G401 (cell line): ENCODE measurements at regions not wholly inside any gene's neighbourhood (a gene's known extent, or its start where the extent isn't known, plus 50 kb on each side); places are given as distances from the start of the nearest gene placed in this dataset.

Experiments
- DNase-seq: peaks from one replicate; pipeline ENCODE4 v3.0.0-alpha.2; 2015; ENCODE audit warnings: low spot score
- in situ Hi-C: cut with HindIII; loops from 2 replicates; pipeline ENCODE4 v1.10.0; 2016; ENCODE audit warnings: low sequenced_read_pairs, mixed read lengths

DNA sequence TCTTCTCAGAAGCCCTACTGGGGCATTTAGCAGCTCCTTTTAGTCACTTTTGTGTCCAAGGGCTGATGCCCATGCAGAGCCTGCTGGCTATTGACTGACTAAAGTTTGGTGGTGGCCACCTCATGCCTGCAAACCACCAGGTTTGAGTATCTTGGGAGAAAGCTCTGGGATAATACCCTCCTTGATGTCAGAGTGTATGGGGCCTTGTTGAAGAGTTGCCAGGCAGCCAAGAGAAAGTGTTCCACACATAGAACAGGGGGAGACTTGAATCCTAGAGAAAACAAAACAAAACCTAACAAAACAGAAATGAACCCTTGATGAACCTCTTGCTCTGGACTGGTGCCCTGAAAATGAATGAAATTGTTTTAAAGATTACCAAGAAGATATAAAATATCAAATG is 1024.6 kb downstream of the SORCS1 start:
- in situ Hi-C loops: no loop called here
- no peak for DNase-seq

DNA sequence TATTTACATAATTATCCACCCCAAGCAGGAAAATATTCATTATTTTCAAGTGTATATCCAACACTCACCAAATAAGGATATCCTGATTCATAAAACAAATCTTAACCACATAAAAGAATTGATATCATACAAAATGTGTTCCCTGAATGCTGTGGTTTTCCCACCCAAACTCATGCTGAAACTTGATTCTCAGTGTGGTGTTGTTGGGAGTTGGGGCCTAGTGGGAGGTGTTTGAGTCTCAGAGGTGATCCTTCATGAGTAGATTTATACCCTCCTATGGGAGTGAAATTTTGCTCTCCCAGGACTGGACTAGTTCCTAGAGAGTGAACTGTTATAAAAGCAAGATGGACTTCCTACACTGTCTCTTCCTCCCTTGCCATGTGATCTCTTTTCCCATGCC is 1028.3 kb downstream of the SORCS1 start:
- in situ Hi-C loops: no loop called here

DNA sequence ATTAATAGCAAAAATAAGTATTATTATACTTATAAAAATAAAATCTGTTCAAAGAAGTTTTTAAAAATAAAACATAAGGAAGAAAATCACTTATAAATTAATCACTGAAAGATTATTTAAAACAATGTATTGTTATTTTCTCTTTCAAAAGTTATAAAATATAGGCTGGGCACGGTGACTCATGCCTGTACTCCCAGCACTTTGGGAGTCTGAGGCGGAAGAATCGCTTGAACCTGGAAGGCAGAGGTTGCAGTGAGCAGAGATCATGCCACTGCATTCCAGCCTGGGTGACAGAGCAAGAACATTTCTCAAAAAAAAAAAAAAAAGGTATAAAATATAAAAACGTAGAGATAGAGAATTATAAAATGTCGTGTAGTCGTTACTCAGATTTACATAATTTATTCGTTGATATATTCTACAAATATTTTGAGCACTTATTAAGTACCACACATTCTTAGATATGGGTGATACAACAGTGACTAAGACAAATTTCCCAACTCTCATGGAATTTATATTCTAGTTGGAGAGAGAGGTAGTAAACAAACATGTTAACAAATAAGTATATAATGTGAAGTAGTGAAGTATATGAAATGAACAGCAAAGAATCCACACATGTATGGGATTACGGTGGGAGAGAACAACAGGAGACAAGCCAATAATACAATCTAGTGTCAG is 1030.0 kb downstream of the SORCS1 start:
- in situ Hi-C loops: no loop called here
- no peak for DNase-seq

More for the DNA sequence above, 1028.3 kb downstream of the SORCS1 start:
- DNase-seq: no peak

DNA sequence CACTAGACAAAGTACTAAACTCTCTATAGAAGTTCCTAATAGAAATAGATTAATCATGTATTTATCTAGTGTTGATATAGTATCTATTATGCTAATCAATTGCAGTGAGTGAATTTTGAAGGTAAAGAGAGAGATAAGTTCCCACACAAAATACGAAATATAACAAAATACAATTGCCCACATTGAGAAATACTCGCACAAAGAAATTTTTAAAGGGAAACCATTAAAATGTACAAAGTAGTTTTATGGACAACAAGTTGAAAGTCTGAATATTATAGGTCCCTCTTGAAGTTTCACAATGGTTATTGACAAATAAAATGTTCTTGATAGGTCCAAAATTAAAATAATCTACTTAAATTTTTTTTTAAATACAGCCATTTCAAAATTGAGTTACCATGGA is 1031.1 kb downstream of the SORCS1 start:
- no peak for DNase-seq
- in situ Hi-C loops: no loop called here

DNA sequence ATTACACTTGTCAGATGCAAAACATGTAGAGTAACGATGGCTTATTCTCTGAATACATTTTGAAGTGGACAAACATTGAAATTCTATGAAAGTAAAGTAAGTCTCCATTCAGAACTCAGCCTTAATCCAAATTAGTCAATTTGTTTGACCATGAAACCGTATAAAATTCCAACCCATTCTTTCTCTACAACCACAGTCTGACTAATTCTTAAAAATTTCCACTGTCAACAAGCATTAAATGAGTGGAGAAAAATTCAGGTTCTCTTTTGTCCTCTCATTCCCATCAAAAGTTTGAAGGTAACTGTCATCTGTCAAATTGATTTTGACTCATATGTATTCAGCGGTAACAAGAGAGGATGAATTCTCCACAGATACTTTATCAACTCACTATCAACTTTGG is 1031.5 kb downstream of the SORCS1 start:
- in situ Hi-C loops: no loop called here
- no peak for DNase-seq

DNA sequence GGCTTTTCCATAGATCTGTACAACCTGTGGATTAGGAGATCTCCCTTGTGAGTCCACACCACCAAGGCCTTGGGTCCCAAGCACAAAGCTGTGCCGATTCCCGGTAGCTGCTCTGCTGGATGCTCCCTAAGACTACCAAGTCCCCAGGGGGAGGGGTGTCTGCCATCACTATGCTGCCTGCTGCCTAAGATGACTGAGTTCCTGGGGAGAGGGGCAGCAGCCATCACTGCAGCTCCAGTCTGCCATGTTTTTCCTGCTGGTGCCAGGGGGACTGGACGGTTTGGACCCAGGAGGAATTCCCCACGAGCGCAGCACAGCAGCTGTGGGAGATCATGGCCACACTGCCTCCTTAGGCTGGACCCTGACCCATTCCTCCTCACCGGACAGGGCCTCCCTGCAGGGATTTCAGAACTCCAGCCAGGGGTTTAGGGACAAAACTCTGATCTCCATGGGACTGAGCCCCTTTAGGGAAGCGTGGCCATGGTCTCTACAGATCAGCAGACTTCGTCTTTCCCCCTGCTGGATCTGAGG is 1049.8 kb downstream of the SORCS1 start:
- in situ Hi-C loops: no loop called here
- no peak for DNase-seq

DNA sequence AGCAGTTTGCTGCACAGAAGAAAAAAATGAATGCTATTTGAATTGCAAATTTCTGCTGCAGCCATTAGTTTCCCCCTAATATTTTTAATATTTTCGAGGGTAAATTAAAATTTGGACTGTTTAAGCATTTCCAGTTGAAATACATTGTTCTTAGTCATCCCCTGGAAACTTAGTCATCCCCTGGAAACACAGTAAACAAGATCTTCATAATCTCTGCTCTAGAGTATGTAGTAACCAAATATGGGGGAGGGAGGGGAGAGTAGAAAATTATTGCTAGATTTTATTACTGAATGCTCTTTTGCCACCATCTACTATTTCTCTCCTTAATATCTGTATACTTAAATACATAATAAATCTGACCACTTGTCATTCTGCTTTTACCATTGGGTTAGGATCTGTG is 1053.3 kb downstream of the SORCS1 start:
- DNase-seq: no peak
- in situ Hi-C loops: no loop called here

DNA sequence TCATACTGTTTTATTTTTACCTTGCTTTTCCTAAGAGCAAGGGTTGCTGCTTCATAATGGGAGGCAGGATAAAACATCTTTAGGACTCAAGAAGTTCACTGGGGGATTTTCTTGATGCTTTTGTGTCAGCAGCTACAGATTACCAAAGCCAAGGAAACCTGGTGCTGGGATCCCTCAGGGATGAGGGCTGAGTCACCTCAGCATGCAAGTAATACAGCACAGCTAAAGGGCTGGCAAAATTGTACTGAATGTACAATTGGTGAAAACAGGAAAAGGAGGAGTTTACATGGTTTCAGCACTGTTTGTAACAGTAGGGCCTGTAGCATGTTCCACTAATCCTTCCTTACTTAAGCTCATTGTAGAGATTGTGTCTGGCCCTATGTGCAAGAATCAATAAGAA is 1056.8 kb downstream of the SORCS1 start:
- DNase-seq: no peak
- in situ Hi-C loops: no loop called here

DNA sequence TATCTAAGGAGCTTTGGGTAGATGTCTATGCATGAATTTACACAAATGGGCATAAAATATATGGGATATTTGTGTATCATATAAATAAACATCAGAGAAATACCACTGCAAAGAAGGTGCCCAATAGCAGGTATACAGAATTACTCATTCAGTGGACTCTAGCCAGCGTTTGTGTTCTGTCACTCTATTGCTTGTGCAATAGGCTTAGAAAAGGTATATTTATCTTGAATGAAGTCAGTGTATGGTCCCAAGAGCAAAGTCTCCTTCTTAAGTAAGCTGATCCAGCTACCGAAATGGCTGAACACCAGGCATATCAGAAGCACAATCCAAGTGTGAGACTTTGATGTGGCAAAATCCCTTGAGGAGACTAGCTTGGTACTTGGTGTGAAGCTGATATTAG is 1058.4 kb downstream of the SORCS1 start:
- in situ Hi-C loops: no loop called here
- DNase-seq: no peak

DNA sequence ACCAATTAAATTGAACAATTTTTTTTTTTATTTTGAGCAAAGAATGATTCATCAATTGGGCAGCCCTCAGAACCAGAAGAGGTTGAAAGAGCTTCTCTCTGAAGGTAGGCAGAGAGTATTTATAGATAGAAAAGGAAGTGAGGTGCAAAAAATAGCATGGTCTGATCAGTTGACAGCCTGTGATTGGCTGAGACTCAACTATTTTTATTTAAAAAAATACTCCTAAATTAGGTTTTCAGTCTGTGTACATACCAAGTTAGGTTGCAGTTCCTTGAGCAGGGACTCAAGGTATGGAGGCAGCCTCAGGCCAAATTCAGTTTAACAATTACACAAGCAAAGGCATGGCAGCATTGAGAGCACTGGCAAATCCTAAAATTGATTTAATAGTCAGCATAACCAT is 1074.7 kb downstream of the SORCS1 start:
- in situ Hi-C loops: no loop called here
- DNase-seq: no peak

DNA sequence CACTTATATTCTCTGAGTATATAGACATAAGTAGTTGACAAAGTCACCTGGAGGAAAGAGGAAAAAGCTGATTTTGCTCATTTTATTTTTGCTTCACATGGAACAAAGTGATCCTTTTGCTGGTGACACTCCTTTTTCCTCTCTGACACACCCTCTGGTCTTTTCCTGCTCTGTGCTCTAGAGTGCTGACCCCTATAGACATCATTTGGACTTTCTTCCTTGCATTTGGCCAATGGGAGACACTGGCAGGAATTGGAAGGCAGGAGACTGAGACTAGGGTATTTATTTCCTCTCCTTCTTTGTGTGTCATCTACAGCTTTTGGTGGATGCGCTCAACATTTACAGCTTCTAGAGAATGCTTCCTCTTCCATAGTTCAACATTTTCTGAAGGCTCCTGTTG is 1078.1 kb downstream of the SORCS1 start:
- no peak for DNase-seq
- in situ Hi-C loops: no loop called here

DNA sequence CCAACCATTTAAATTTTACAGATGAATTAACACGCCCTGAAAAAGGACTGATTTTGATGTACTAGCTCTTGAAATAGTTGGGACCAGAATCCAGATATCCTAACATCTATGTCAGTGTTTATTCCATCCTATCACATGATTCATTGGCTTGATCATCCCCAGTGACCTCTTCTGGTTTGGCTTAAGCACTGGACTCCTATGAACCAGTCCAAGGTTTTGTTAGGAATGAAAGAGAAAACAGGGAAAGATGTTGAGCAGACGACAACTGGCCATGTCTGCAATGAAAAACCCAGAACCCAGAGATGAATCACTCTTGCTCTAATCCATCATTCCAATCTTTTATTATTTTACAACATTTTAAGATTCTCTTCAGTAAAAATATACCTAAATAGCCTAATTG is 1080.9 kb downstream of the SORCS1 start:
- DNase-seq: no peak
- in situ Hi-C loops: no loop called here

DNA sequence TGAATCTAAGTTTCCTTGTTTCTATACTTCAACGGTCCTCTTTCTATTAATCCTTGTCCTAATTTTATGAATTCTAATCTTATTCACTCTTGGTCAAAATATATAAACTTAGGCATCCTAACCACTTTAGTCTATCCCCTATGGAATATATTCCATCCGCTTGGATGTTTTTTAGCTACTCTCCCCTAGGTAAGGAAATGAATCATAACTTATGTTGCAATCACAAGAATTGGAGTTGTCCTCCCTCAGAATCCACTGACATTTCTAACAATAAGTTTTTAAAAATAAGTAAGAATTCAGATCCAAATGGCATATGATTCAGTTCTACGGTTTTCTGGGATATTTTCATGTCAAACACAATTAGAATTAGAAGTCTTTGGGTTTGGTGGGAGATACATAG is 1081.6 kb downstream of the SORCS1 start:
- in situ Hi-C loops: no loop called here
- no peak for DNase-seq

DNA sequence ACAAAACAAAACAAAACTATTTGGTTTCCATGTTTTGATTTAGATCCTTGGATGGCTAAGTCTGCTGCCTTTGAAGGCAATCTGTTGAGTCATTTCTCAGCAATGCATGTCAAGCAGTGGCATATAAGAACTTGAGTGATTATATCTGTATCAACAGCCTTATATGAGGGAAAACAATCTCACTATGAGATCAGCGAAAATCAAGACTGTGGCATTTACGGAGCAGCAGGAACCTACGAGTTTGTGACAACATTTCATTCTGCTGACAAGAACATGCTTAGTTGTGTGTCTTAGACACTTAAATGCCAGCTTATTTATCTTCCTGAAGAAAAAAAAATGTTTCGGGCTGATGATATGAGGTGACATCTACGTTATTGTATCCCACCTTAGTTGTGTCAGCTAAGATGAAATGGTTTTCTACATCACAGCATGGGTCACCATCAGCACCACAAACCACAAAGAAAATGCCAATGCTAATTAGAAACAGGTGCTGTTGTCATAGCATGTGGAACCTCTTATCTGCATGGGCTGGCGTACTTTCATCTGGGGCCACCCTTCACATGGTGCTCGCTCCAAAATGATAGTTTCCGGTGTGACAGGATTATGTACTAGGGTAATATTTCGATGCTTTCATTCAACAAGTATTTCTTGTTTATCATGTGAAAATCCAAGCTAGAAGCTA is 1085.5 kb downstream of the SORCS1 start:
- no peak for DNase-seq
- in situ Hi-C loops: no loop called here

DNA sequence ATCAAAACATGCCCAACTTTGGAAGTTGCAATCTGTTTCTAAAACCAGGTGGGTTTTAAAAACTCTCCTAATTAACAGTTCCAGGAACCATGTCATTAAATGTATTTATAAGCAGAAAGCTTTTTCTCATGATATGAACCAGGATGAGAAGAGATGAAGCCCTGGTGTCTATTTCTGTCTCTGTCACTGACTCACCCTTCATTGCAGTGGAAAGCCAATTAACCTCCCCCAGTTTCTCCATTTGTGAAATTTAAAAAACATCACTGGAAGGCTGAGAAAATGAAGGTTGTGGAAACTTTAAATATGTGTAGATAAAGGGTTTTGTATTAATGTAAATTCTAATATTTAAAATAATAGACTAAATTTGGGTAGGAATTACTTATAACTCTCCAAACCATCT is 1088.0 kb downstream of the SORCS1 start:
- no peak for DNase-seq
- in situ Hi-C loops: no loop called here

DNA sequence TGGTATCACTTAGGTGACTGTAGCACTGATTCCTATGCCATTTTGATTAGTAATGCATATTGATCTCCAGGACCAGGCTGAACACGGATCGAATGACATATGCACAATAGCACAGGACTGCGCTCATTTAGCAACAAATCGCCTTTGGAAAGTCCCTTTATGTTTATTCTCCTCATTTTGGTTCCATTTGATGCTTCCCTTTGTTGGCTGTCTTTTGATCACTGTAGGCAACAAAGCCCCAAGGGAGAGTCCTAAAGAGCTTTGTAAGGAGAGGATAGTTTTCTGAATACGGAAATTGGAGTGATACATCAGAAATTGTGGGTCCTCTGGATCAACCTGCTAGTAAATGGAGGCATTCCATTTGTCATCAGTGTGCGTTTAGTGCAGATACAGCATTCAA is 1111.4 kb downstream of the SORCS1 start:
- in situ Hi-C loops: no loop called here
- DNase-seq: no peak

DNA sequence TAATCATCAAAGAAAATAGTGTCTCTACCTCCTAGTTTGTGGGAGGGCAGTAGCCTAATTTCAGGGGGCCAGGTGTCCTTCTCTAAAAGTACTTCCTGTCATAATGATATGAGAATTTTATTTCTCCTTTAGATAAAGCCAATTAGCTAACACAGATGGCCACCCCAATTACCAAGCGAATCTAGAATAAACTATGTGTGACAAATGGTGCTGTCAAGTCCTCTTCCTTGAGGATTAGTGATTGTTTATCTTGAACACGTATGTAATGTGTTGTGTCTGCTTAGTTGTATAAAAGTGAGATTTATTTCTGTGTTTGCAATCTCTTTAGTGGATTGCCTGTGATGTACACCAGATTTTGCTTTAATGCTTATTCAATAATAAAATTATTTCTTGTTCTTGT is 1120.0 kb downstream of the SORCS1 start:
- in situ Hi-C loops: no loop called here
- no peak for DNase-seq

DNA sequence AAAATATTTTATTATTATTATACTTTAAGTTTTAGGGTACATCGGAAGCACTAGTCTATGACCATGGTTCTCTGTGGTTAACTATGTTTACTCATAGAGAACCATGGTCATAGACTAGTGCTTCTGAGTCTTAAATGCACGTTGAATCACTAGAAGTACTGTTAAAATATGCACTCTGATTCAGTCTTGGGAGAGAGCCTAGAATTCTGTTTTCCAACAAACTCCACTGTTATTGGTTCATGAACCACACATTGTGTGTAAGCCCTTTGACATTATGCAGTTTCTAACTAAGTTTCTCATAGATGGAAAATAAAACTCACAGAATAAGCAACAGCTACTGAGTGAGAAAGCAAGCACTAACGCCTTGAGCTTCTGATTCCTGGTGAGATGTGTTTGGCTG is 1120.6 kb downstream of the SORCS1 start:
- no peak for DNase-seq
- in situ Hi-C loops: no loop called here

DNA sequence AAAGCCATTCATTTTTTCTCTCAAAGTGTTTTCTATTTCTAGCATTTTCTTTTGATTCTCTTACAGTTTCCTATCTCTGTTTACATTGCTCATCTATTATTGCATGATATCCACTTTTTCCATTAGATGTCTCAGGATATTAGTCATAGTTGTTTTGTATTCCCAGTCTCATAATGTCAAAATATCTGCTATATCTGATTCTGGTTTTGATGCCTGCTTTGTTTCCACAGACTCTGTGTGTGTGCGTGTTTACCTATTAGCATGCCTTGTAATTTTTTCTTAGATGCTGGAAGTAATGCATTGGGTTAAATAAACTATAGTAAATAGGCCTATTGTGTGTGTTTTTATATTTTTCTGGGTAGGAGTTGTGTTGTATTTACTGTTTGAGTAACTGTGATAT is 1126.3 kb downstream of the SORCS1 start:
- DNase-seq: no peak
- in situ Hi-C loops: no loop called here

DNA sequence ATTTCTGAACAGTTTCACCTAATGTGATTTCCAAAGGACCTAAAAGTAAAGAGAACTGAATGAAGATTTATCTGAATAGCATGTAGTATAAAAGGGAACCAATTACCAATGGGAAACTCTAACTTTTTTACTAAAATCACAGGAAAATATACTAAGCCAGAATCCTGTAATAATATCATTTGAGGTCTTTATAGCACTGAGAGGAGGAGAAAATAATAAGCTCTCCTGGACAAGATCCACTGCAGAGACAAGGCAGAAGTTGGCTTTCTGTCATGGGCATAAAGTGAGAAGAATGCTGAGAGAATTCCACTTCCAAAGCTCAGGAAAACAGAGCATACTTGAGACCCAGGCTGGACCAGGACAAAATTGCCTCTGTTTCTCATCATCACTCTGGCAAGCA is 1131.4 kb downstream of the SORCS1 start:
- in situ Hi-C loops: no loop called here
- no peak for DNase-seq

DNA sequence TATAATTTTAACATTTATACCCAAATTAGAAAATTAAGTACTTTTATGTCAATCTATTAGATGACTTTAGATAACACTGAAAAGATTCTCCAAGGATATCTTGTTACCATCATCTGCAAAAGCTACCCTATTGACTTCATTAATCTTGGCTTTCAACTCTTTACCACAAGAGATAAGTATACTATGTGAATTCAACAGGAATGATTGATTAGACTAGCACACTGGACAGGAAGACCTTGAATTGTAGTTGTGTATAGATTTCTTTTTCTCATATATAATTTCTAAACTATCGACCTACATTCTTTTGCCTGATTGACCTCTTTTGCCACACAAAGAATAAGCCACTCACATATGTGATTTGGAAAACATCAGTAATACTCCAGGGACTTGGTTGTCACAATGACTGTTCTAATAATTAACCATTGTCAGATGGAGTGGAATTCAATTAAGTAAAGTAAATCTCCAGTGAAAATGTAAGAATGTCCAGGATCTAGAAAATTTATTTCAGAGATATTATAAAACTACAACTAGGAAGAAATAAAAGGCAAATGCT is 1132.0 kb downstream of the SORCS1 start:
- DNase-seq: no peak
- in situ Hi-C loops: no loop called here
